GM21515 (cell line): ENCODE measurements at regions not wholly inside any gene's neighbourhood (a gene's known extent, or its start where the extent isn't known, plus 50 kb on each side); places are given as distances from the start of the nearest gene placed in this dataset.

Source experiments
- ATAC-seq: cut with Tn5 transposase; IDR thresholded peaks from one replicate; pipeline ENCODE4 v1.9.1; 2021; ENCODE audit not compliant: unreplicated experiment

GRCh38 chr7:131100357-131101054 lies 227.2 kb upstream of the MKLN1 start:
- no peak for ATAC-seq

GRCh38 chr7:131103997-131104396 lies 223.7 kb upstream of the MKLN1 start:
- ATAC-seq = no peak

GRCh38 chr7:131104596-131105293 lies 222.9 kb upstream of the MKLN1 start:
- ATAC-seq = no peak

- peak; percentile 0 for ATAC-seq
Observed at GRCh38 chr7:131105294-131105798, 222.3 kb upstream of the MKLN1 start.

- peak; percentile 27 for ATAC-seq
Observed at GRCh38 chr7:131105799-131106680, 221.6 kb upstream of the MKLN1 start.

- no peak for ATAC-seq
Observed at GRCh38 chr7:131106681-131107336, 220.9 kb upstream of the MKLN1 start.

- peak; percentile 44 for ATAC-seq
Observed at GRCh38 chr7:131107337-131108211, 220.1 kb upstream of the MKLN1 start.

GRCh38 chr7:131108212-131108940 lies 219.3 kb upstream of the MKLN1 start:
- peak; percentile 22 for ATAC-seq

- no peak for ATAC-seq
Observed at GRCh38 chr7:131109011-131109758, 218.5 kb upstream of the MKLN1 start.

GRCh38 chr7:131109759-131110296 lies 217.8 kb upstream of the MKLN1 start:
- ATAC-seq = peak; percentile 27

GRCh38 chr7:131110297-131111080 lies 217.2 kb upstream of the MKLN1 start:
- no peak for ATAC-seq

- ATAC-seq = no peak
Observed at GRCh38 chr7:131111081-131111576, 216.5 kb upstream of the MKLN1 start.

- no peak for ATAC-seq
Observed at GRCh38 chr7:131111792-131112191, 215.9 kb upstream of the MKLN1 start.

GRCh38 chr7:131112431-131112830 lies 215.2 kb upstream of the MKLN1 start:
- no peak for ATAC-seq

GRCh38 chr7:131115340-131115739 lies 212.3 kb upstream of the MKLN1 start:
- ATAC-seq = no peak

GRCh38 chr7:131117439-131117838 lies 210.2 kb upstream of the MKLN1 start:
- no peak for ATAC-seq

- ATAC-seq = no peak
Observed at GRCh38 chr7:131119381-131119780, 208.3 kb upstream of the MKLN1 start.
